Stomach smooth muscle (tissue), 2 donors: ENCODE measurements at regions not wholly inside any gene's neighbourhood (a gene's known extent, or its start where the extent isn't known, plus 50 kb on each side); places are given as distances from the start of the nearest gene placed in this dataset.
"Not testable (repeated sequence)": the region's sequence is repeated elsewhere in the genome, so short reads cannot be mapped to it uniquely, and the experiment has no call there.

ENCODE experiments used
- H3K27ac ChIP-seq: one replicate; pipeline ENCODE4 v1.7.0; 2013; ENCODE audit warnings: mild to moderate bottlenecking, low read length, inconsistent platforms
- H3K27me3 ChIP-seq, 2 donors: one replicate each; pipeline ENCODE4 v1.7.0; 2013; ENCODE audit warnings: low read length in 2 of 2; ENCODE audit not compliant: insufficient read depth in 2 of 2, control insufficient read depth in 1 of 2
- H3K36me3 ChIP-seq, 2 donors: one replicate each; pipeline ENCODE4 v1.7.0; 2013; ENCODE audit warnings: low read length in 2 of 2; ENCODE audit not compliant: control insufficient read depth in 2 of 2, insufficient read depth in 2 of 2
- H3K4me1 ChIP-seq: one replicate; pipeline ENCODE4 v1.7.0; 2013; ENCODE audit warnings: low read length; ENCODE audit not compliant: control insufficient read depth, insufficient read depth
- H3K4me3 ChIP-seq, 2 donors: one replicate each; pipeline ENCODE4 v1.7.0; 2013; ENCODE audit warnings: low read length in 2 of 2
- H3K9ac ChIP-seq, 2 donors: one replicate each; pipeline ENCODE4 v1.7.0; 2013; ENCODE audit warnings: low read length in 2 of 2, mild to moderate bottlenecking in 1 of 2
- H3K9me3 ChIP-seq, 2 donors: one replicate each; pipeline ENCODE4 v1.7.0; 2013; ENCODE audit warnings: low read length in 2 of 2; ENCODE audit not compliant: control insufficient read depth in 2 of 2
- donor health status: healthy.
- donor health status: Pancreatic carcinoma.

- Histone ChIP-seq H3K36me3 (no peaks in the 10 kb centered on the region), H3K4me1 (no peaks in the 10 kb centered on the region), H3K9ac (no peak overlapping the region), H3K9me3 (no peaks in the 10 kb centered on the region), H3K4me3 (no peak overlapping the region), H3K27me3 (no peaks in the 10 kb centered on the region), H3K27ac (no peak overlapping the region)
Observed at GRCh38 chr4:127525608-127526007, 107.1 kb upstream of the INTU start.

DNA sequence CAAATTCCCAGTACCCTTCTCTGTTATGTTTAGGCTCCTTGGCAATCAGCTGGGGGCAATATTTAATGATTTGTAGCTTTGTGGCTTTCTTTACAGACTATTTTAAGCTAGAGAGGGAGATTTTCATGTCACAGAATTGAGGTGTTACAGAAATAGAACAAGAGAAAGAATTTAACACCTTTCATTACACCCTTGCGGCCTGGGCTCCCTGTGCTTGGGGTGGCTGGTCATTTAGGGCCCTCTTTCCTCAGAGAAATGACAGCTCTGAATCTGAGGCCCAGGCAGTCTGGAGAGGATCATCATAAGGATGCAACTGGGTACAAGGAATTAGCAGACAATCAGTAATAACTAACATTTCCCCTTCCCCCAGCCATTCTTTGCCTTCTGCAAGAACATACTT is 104.5 kb upstream of the INTU start:
- Histone ChIP-seq H3K27me3 (no peaks in the 10 kb centered on the region), H3K36me3 (no peaks in the 10 kb centered on the region), H3K4me1 (peaks cover 3% of the 10 kb centered on the region), H3K4me3 (no peak overlapping the region), H3K9ac (no peak overlapping the region), H3K27ac (no peak overlapping the region), H3K9me3 (no peaks in the 10 kb centered on the region)

DNA sequence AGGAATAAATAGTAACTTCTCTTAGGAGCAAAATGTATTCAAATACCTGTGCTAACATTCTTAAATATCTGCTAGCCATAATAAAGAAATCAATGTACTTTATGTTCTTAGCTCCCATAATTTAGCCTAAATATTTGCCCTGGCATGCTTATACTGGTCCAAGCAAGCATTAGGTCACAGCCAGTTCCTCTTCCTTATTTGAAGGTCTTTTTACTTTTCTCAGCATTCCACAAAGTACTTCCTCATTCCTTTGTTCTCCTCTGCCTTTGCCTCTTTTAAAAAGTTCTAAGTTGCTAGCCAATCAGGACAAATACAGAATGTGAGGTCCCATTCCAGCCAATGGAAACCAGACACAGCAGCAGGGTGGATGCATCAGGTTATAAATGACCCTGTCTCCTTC is 102.9 kb upstream of the INTU start:
- not testable (repeated sequence) for H3K36me3 ChIP-seq, H3K9ac ChIP-seq, H3K9me3 ChIP-seq, H3K4me3 ChIP-seq, H3K4me1 ChIP-seq, H3K27ac ChIP-seq, H3K27me3 ChIP-seq

- H3K27ac ChIP-seq: no peak overlapping the region
- no peaks in the 10 kb centered on the region for H3K27me3 ChIP-seq
- H3K9me3 ChIP-seq: no peaks in the 10 kb centered on the region
- no peak overlapping the region for H3K9ac ChIP-seq
- H3K4me3 ChIP-seq: no peak overlapping the region
- H3K4me1 ChIP-seq: peaks cover 4% of the 10 kb centered on the region
- no peaks in the 10 kb centered on the region for H3K36me3 ChIP-seq
Observed at GRCh38 chr4:127533028-127533700, 99.6 kb upstream of the INTU start.

GRCh38 chr4:127534041-127534825 is 98.5 kb upstream of the INTU start:
- no peak overlapping the region for H3K27ac ChIP-seq
- no peak overlapping the region for H3K4me3 ChIP-seq
- peaks cover 4% of the 10 kb centered on the region for H3K4me1 ChIP-seq
- H3K27me3 ChIP-seq: no peaks in the 10 kb centered on the region
- no peaks in the 10 kb centered on the region for H3K36me3 ChIP-seq
- no peak overlapping the region for H3K9ac ChIP-seq
- H3K9me3 ChIP-seq: no peaks in the 10 kb centered on the region

GRCh38 chr4:127538016-127538415 is 94.7 kb upstream of the INTU start:
- no peak overlapping the region for H3K4me3 ChIP-seq
- no peaks in the 10 kb centered on the region for H3K27me3 ChIP-seq
- no peaks in the 10 kb centered on the region for H3K36me3 ChIP-seq
- peaks cover 4% of the 10 kb centered on the region for H3K4me1 ChIP-seq
- H3K9ac ChIP-seq: no peak overlapping the region
- H3K27ac ChIP-seq: no peak overlapping the region
- no peaks in the 10 kb centered on the region for H3K9me3 ChIP-seq

DNA sequence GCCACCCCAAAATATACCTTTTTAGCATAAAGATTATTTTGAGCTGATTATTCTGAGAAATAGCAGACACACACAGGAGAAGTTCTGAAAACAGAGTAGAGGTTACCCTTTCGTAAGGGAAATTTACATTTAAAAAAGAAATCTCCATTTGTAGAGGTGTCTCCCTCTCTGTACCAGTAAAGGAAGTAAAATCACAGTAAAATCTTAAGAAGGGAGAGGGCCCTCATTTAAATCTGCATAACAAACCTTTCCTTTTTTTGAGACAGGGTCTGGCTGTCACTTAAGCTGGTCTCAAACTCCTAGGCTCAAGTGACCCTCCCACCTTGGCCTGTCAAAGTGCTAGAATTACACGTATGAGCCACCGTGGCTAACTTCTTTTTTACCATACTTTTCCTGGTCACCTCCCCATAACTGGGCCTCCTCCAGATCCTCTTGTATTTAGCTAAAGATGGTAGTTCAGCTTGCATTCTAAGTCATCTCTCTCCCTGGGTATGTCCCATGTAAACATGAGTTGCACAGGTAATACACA is 92.2 kb upstream of the INTU start:
- Histone ChIP-seq H3K9ac (no peak overlapping the region), H3K4me1 (no peaks in the 10 kb centered on the region), H3K27ac (no peak overlapping the region), H3K4me3 (no peak overlapping the region), H3K36me3 (no peaks in the 10 kb centered on the region), H3K27me3 (no peaks in the 10 kb centered on the region), H3K9me3 (no peaks in the 10 kb centered on the region)

- H3K9me3 ChIP-seq: no peaks in the 10 kb centered on the region
- H3K4me1 ChIP-seq: no peaks in the 10 kb centered on the region
- no peak overlapping the region for H3K27ac ChIP-seq
- H3K9ac ChIP-seq: no peak overlapping the region
- no peaks in the 10 kb centered on the region for H3K27me3 ChIP-seq
- no peak overlapping the region for H3K4me3 ChIP-seq
- no peaks in the 10 kb centered on the region for H3K36me3 ChIP-seq
Observed at GRCh38 chr4:127545271-127545670, 87.5 kb upstream of the INTU start.

- H3K36me3 ChIP-seq: no peaks in the 10 kb centered on the region
- no peak overlapping the region for H3K27ac ChIP-seq
- no peaks in the 10 kb centered on the region for H3K4me1 ChIP-seq
- H3K4me3 ChIP-seq: no peak overlapping the region
- H3K9me3 ChIP-seq: no peaks in the 10 kb centered on the region
- no peak overlapping the region for H3K9ac ChIP-seq
- no peaks in the 10 kb centered on the region for H3K27me3 ChIP-seq
Observed at GRCh38 chr4:127548990-127549925, 83.5 kb upstream of the INTU start.

- Histone ChIP-seq H3K36me3 (no peaks in the 10 kb centered on the region), H3K4me3 (no peak overlapping the region), H3K27ac (no peak overlapping the region), H3K9me3 (no peaks in the 10 kb centered on the region), H3K27me3 (no peaks in the 10 kb centered on the region), H3K4me1 (no peaks in the 10 kb centered on the region), H3K9ac (no peak overlapping the region)
Observed at GRCh38 chr4:127555106-127555505, 77.7 kb upstream of the INTU start.
